ENCODE measurements at regions not wholly inside any gene's neighbourhood (a gene's known extent, or its start where the extent isn't known, plus 50 kb on each side); places are given as distances from the start of the nearest gene placed in this dataset.

- TF ChIP-seq POLR2A (IDR thresholded peaks at IDR 0.05): no peak
- no peak for TF ChIP-seq CTCF (IDR thresholded peaks at IDR 0.05)
- no peak for TF ChIP-seq EP300 (IDR thresholded peaks at IDR 0.05)
Measured at GRCh38 chr22:47260551-47260950, 498.1 kb downstream of the TBC1D22A start.

All from tibial nerve (tissue), 4 donors.